ENCODE measurements at regions not wholly inside any gene's neighbourhood (a gene's known extent, or its start where the extent isn't known, plus 50 kb on each side); places are given as distances from the start of the nearest gene placed in this dataset.
"Not testable (repeated sequence)": the region's sequence is repeated elsewhere in the genome, so short reads cannot be mapped to it uniquely, and the experiment has no call there.

DNA sequence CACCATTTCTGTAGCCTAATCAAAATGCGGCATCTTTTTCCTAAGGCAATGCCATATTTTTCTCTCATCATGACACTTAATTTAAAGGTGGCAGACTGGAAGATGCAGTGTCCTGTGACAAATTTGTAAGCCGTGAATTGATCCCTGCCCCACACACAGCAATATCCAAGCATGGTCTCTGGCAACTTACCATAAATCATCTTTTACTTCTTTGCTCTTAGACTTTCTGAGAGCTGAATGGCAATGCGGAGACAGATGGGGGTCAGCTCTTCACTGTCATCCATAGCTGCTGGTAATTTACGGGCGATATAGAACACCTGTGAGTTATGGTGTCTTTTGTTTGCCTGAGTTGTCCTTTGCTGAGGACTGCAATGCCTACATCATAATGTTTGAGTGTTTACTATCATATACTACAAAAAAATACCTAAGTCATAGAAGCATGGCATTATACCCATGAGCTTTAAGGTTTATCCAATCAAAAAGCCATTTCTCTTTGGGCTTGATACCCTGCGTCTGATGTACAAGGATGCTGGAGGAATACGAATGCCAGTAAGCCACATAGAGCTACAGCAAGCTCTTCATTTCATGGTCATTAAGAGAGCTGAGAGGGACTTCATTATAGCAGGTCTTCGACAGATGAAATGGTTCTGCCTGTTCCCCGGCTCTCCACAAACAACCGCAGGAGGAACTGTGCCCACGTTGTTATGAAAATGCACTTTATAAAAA, 148.1 kb downstream of the TRIML1 start:
- DNase-seq (ENCODE audit: low read depth), result no peak

DNA sequence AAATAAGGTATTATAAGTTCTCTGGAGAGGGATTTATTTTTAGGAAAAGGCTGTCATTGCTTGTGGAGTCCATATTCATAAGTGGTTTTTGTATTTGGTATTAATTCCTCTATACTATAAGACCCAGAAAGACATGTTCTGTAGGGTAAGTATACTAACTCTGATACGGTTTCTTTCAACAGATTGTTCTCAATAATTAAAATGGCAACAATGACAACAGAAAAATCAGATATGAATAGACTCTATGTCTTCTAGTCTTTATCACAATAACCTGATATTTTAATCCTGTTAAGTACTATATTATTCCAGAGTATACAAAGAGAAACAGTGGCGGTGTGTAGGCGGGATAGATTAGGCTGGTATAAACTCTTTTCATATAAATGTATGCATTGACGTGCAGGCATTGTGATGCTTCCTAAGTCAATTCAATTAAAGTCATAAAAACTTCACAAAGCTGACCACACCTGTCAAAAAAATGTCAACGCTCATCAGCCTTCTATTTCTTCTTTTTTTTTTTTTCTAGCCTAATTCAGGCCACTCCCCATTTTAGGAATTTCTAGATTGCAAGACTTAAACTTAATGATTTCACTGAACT, 150.4 kb downstream of the TRIML1 start:
- no peak for DNase-seq (ENCODE audit: low read depth)

GRCh38 chr4:188295899-188296298, 156.7 kb downstream of the TRIML1 start:
- DNase-seq (ENCODE audit: low read depth), result no peak

- no peak for DNase-seq (ENCODE audit: low read depth)
These were observed 157.1 kb downstream of the TRIML1 start for GRCh38 chr4:188296331-188296730.

GRCh38 chr4:188297873-188298272, 158.6 kb downstream of the TRIML1 start:
- DNase-seq (ENCODE audit: low read depth), result no peak

- DNase-seq (ENCODE audit: low read depth), result no peak
These were observed 159.9 kb downstream of the TRIML1 start for GRCh38 chr4:188299161-188299560.

DNA sequence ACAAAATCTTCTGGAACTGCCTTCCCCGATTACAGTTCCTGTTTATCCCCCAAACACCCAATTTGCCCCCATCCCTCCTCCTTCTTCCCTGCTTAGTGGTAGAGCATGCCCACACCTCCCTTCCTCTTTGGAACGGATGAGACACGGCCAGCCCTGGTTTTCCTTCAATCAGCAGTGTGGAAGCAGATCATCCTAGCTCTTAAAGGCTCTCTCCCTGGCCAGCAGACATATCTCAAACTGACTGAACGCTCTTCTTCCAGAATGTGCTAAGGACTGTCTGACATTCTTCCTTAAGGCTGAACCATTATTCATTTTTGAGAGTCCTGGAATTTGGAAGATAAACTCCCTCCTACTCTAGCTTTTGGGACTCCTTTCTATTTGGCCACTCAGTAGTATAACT, 161.1 kb downstream of the TRIML1 start:
- no peak for DNase-seq (ENCODE audit: low read depth)

DNA sequence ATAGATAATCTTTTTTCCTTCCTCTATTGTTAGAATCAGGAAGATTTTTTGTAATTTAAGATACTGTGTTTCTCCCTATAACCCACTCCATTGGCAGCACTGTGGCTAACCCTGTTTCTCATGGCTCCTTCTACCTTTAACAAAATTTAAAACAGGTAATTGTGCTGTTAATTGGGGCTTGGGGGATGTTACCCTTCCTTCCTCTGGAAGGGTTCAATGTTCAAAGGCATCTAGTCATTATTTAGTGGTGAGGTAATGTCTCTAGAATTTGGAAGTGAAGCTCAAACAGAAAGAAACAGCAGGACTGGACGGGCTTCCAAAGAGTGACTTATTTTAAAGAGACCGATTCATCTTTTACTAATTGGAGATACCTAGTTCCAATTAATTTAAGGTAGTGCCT, 166.4 kb downstream of the TRIML1 start:
- DNase-seq (ENCODE audit: low read depth), result no peak

DNA sequence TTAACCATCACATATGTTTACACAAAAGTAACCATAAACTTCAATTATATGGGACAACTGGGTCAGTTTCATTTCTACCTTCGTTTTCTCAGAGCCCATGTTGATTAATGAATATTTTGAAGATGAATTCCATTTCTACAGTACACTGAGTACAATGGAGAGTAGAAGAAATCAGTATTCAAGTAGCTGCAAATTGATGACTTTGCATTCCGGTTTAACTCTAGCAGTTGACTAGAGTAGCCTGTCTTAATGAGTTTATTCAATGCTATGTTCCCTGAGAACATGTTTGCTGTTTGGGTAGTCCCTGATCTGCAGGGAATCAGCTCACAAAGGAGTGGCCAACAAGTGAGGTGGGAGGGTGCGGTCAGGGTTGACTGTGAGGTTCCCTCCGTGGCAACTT, 168.3 kb downstream of the TRIML1 start:
- no peak for DNase-seq (ENCODE audit: low read depth)

- no peak for DNase-seq (ENCODE audit: low read depth)
These were observed 168.9 kb downstream of the TRIML1 start for GRCh38 chr4:188308142-188308541.

DNA sequence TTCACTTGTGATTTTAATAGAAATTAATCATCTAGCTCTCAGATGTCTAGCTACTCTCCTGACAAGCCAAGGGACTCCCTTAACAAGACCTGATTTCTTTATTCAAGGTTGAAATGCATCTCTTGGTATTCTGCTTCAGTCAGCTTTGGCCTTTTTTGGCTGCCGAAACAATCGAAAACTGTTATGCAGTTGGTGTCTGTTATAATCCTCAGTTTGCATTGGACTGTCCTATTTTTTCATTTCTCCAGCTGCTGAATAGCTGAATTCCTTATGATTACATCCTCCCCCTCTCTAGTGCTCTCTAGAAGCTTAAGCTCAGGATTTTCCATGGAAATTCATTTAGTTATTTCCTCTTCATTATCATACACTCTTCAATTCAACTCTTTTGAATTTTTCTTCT, 177.2 kb downstream of the TRIML1 start:
- DNase-seq (ENCODE audit: low read depth), result no peak

DNA sequence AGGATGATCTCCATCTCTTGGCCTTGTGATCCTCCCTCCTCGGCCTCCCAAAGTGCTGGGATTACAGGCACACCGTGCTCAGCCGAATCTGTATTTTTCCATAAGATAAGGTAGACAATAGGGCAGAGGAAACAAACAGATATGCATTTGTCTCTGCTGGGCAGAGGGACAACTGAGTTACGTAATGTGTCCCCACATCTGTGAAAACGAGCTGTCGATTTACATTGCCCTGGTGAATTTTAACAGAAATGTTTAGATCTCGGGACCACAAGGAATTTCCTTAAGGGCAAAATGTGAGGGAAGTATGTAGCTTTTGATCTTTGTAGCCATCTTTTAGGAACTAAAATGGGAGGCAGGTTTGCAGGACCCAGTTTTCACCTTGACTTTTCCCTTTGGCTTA, 189.7 kb downstream of the TRIML1 start:
- no peak for DNase-seq (ENCODE audit: low read depth)

- no peak for DNase-seq (ENCODE audit: low read depth)
These were observed 190.3 kb downstream of the TRIML1 start for GRCh38 chr4:188329521-188329920.

GRCh38 chr4:188332265-188332664, 193.0 kb downstream of the TRIML1 start:
- DNase-seq (ENCODE audit: low read depth), result no peak

GRCh38 chr4:188336891-188337290, 197.7 kb downstream of the TRIML1 start:
- no peak for DNase-seq (ENCODE audit: low read depth)

GRCh38 chr4:188341428-188341827, 202.2 kb downstream of the TRIML1 start:
- no peak for DNase-seq (ENCODE audit: low read depth)

DNA sequence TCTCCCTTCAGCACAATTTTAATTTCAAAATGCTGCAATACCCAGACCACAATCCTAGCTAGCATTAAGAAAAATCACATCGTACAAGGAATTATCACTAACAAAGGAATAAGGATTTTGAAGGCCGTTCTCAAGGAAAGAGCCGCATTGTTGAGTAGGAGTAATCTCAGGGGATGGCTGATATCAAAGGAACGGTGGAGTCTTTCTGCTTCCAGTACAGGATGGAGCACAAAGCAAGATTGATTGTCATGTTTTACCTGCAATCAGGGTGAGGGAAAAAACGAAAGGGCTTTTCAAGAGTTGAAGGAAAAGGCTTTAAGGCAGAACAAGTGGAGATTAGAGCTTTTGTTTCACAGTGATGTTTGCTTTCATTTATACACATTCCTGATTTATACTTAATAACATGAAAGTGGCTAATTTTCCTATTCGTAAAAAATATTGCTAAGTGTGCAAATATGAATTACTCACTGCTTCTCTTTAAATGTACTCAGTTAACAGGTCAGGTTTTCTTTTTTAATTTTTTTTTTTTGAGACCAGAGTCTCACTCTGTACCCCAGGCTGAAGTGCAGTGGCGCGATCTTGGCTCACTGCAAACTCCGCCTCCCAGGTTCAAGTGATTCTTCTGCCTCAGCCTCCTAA, 207.0 kb downstream of the TRIML1 start:
- DNase-seq (ENCODE audit: low read depth), result no peak

DNA sequence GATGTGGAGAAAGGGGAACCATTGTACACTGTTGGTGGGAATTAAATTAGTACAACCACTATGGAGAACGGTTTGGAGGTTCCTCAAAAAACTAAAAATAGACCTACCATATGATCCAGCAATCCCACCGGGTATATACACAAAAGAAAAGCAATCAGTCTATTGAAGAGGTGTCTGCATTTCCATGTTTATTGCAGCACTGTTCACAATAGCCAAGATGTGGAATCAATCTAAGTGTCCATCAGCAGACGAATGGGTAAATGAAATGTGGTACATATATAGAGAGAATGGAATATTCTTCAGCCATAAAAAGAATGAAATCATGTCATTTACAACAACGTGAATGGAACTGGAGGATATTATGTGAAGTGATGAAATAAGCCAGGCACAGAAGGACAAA, 208.1 kb downstream of the TRIML1 start:
- DNase-seq (ENCODE audit: low read depth), result no peak

DNA sequence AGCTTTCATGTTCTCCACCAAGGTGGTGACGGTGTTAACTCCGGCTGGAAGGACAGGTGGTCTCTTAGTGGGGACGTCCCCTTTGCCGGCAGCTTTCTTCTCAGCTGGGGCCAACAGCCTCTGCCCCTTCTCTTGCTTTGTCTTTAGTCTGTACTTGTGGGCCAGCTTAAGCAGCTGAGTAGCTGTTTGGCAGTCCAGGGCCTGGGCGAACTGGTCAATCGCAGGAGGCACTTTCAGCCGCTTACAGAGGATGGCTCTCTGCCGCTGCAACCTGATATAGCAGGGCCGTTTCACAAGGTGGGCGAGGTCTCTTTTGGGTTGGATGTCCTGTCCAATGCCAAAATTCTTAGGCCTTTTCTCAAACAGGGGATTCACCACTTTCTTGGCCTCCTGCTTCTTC, 210.3 kb downstream of the TRIML1 start:
- not testable (repeated sequence) for DNase-seq (ENCODE audit: low read depth)

DNA sequence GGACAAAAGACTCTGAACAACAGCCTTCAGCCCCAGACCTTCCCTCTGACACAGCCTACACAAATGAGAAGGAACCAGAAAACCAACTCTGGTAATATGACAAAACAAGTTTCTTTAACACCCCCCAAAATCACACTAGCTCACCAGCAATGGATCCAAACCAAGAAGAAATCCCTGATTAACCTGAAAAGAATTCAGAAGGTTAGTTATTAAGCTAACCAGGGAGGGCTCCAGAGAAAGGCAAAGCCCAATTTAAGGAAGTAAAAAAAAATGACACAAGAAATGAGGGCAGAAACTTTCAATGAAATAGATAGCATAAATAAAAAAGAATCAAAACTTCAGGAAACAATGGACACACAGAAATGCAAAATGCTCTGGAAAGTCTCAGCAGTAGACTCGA, 224.0 kb downstream of the TRIML1 start:
- no peak for DNase-seq (ENCODE audit: low read depth)

- no peak for DNase-seq (ENCODE audit: low read depth)
These were observed 231.5 kb downstream of the TRIML1 start for GRCh38 chr4:188370777-188371176.

GRCh38 chr4:188372058-188372457, 232.8 kb downstream of the TRIML1 start:
- no peak for DNase-seq (ENCODE audit: low read depth)

- no peak for DNase-seq (ENCODE audit: low read depth)
These were observed 233.6 kb downstream of the TRIML1 start for GRCh38 chr4:188372829-188373228.

- DNase-seq (ENCODE audit: low read depth), result no peak
These were observed 235.6 kb downstream of the TRIML1 start for GRCh38 chr4:188374871-188375270.
